GM19324 (cell line): ENCODE measurements at regions not wholly inside any gene's neighbourhood (a gene's known extent, or its start where the extent isn't known, plus 50 kb on each side); places are given as distances from the start of the nearest gene placed in this dataset.
"Not testable (repeated sequence)": the region's sequence is repeated elsewhere in the genome, so short reads cannot be mapped to it uniquely, and the experiment has no call there.

Experiments
- ATAC-seq: cut with Tn5 transposase; IDR thresholded peaks from one replicate; pipeline ENCODE4 v1.9.1; 2021; ENCODE audit warnings: mild to moderate bottlenecking, moderate library complexity; ENCODE audit not compliant: unreplicated experiment, low FRiP score

- ATAC-seq: no peak
Observed at GRCh38 chrX:150270622-150271021, 92.5 kb upstream of the MAMLD1 start.

- ATAC-seq: not testable (repeated sequence)
Observed at GRCh38 chrX:150273575-150274294, 89.4 kb upstream of the MAMLD1 start.

GRCh38 chrX:150282953-150283352 is 80.2 kb upstream of the MAMLD1 start:
- no peak for ATAC-seq

- ATAC-seq: no peak
Observed at GRCh38 chrX:150291014-150291413, 72.1 kb upstream of the MAMLD1 start.

GRCh38 chrX:150293311-150294013 is 69.7 kb upstream of the MAMLD1 start:
- ATAC-seq: no peak

- no peak for ATAC-seq
Observed at GRCh38 chrX:150298841-150299551, 64.1 kb upstream of the MAMLD1 start.

GRCh38 chrX:150299579-150299978 is 63.5 kb upstream of the MAMLD1 start:
- ATAC-seq: no peak

- ATAC-seq: no peak
Observed at GRCh38 chrX:150303386-150304097, 59.6 kb upstream of the MAMLD1 start.

GRCh38 chrX:150306002-150306401 is 57.1 kb upstream of the MAMLD1 start:
- ATAC-seq: no peak

GRCh38 chrX:150308041-150308440 is 55.1 kb upstream of the MAMLD1 start:
- ATAC-seq: no peak

- no peak for ATAC-seq
Observed at GRCh38 chrX:150308532-150309157, 54.5 kb upstream of the MAMLD1 start.

- no peak for ATAC-seq
Observed at GRCh38 chrX:150310417-150310816, 52.7 kb upstream of the MAMLD1 start.

- ATAC-seq: no peak
Observed at GRCh38 chrX:150310881-150311280, 52.2 kb upstream of the MAMLD1 start.

- ATAC-seq: no peak
Observed at GRCh38 chrX:150312931-150313330, 50.2 kb upstream of the MAMLD1 start.
